Vagina (tissue), 2 donors: ENCODE measurements at regions not wholly inside any gene's neighbourhood (a gene's known extent, or its start where the extent isn't known, plus 50 kb on each side); places are given as distances from the start of the nearest gene placed in this dataset.

ENCODE experiments used
- CTCF ChIP-seq, 3 experiments: fragments of 450-650 bp in 2 of 3; fragments of 200-600 bp in 1 of 3; sonication (generic) in 1 of 3; IDR thresholded peaks; one replicate each; pipeline ENCODE4 v1.5.1; 2017 to 2019; ENCODE audit warnings: antibody characterized with exemption in 3 of 3, mild to moderate bottlenecking in 2 of 3, moderate library complexity in 2 of 3
- POLR2A ChIP-seq, 2 donors: fragments of 450-650 bp; IDR thresholded peaks; one replicate each; pipeline ENCODE4 v1.6.1; 2017; ENCODE audit warnings: antibody characterized with exemption in 2 of 2, mild to moderate bottlenecking in 2 of 2, moderate library complexity in 2 of 2
- POLR2AphosphoS5 ChIP-seq, 2 donors: sonication (generic); formaldehyde crosslinking; IDR thresholded peaks; one replicate each; pipeline ENCODE4 v1.9.0; 2017; ENCODE audit warnings: antibody characterized with exemption in 2 of 2, mild to moderate bottlenecking in 2 of 2, low read depth in 1 of 2; ENCODE audit not compliant: insufficient read depth in 1 of 2

DNA sequence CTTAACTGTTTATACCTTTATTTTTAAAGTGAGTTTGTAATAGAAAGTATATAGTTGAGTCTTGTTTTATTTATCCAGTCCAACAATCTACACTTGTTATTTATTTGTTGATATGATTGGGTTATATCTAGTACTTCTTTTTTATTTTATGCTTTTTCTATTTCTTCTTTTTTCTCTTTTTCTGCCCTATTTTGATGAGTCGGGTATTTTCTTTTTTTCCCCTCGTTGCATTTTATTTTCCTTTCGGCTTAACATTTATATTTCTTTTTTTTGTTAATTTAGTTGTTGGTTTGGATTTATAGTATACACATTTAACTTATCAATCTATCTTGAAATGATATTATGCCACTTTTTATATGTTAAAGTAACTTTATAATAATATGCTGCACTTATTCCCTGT is 111.7 kb upstream of the IZUMO3 start:
- no peak for TF ChIP-seq POLR2AphosphoS5 (IDR thresholded peaks at IDR 0.05; ENCODE audit: insufficient read depth in 1 of 2, low read depth in 1 of 2)
- TF ChIP-seq CTCF (IDR thresholded peaks at IDR 0.05): no peak
- TF ChIP-seq POLR2A (IDR thresholded peaks at IDR 0.05): no peak
